Stimulated activated CD8-positive, alpha-beta memory T cell treated with anti-CD3 and anti-CD28 coated beads, Interleukin-15, amount 100 ng/mL, for 48 hours (primary cell): ENCODE measurements at regions not wholly inside any gene's neighbourhood (a gene's known extent, or its start where the extent isn't known, plus 50 kb on each side); places are given as distances from the start of the nearest gene placed in this dataset.
A peak's percentile ranks its signal among the peaks of the same experiment; 100 is the strongest.

Source experiments
- DNase-seq, 2 donors: peaks; one replicate each; pipeline ENCODE4 v3.0.0-alpha.2; 2020; ENCODE audit warnings: low read depth in 2 of 2

DNA sequence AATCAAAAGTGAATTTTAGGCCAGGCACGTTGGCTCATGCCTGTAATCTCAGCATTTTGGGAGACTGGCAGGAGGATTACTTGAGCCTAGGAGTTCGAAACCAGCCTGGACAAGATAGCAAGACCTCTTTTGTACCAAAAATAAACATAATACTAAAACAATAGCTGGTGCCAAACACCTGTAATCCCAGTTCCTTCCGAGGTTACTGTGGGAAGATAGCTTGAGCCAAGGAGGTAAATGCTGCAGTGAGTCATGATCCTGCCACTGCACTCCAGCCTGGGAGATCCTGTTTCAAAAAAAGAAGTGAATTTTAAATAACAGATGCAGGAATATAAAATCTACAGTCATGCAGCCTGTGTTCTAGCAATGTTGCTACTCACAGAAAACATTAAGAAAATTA lies 488.3 kb downstream of the PPARGC1A start:
- DNase-seq: no peak

DNA sequence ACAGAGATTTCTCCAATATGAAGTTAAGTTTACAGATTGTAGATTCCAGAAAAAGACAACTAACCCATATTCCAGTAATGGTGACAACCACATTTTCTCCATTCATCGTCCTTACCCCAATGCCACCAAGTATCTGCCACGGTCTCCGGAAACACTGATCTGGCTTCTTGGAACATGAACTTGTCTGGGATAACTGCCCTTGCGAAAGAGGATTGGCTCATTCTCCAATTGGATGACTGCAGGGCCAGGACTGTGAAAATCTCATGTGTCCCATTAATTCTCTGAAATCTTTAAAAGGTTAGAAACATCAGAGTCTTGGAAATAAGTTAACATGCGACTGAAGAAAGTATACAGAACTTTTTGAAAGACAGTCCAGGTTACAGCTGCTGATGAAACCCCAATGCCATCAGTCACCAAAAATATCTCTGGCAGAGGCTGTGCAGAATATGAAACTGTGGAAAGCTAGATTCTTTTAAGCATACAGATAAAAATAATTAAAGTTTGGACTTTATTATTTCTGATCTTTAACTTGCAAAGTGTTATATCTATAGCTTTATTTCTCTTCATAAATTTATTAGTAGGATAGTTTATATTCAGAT lies 496.9 kb downstream of the PPARGC1A start:
- DNase-seq: no peak

DNA sequence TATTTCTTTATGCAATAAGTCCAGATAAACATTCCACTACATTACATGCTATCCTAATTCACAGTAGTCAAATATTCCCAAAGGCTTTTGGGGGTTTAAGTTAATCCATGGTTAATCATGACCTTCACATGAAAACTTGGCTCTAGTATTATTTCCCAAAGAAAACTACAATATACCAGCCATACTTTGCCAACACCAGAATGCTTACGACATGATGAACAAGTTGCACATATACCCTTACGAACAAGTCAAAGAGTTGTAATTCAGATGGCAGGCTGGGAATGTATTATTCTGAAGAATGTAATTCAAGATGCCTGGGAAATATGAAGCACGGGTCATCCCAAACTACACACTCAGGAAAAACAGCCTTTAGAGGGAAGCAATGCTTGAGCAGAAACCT lies 499.6 kb downstream of the PPARGC1A start:
- no peak for DNase-seq

DNA sequence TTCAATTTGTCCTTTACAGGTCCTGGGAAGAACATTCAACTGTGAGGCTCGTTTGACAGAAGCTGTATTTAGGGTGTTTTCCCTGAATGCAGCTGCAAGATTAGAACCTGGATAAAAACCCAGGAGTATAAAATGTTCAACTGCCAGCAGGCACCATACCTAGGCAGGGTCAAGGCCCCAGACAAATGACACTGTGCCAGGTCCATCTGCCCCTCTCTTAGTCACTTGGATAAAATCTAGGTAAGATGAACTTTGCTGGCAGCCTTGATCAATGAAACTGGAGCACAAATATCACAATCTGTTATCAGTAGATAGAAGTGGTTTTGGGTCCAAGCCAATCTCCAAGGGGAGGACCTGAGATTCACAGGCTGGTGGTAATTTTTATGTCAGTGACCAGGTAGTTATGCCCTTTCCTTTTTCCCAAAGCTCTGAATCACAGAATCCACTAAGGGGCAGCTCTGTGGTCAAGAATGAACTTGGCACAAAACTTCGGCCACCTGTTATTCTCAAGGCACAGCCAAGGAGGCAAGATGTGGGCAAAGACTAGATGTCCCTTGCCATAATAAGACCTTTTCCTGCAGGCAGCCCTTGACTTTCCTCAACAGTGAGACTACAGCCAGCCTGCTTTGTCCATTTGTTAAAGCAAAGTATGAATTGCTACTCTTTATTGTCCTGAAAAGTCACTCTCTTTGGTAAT lies 501.0 kb downstream of the PPARGC1A start:
- no peak for DNase-seq

DNA sequence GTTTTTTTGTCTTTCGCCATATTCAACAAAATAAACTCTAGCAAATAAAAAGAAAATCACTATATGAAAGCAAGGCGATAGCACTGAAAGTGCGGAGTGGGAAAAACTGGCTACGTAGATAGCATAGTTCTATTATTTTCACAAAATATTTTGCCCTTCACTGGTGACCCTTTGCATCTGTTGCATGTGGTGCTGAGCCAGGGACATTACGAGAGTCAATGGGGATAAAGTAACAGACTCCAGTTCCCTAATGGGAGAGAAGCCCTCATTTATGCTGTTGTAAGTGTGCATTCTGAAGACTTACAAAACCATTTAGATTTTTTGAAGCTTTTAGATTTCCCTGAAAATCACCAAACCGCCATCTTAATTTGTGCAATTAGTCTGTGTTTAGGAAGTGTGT lies 501.6 kb downstream of the PPARGC1A start:
- DNase-seq: no peak

DNA sequence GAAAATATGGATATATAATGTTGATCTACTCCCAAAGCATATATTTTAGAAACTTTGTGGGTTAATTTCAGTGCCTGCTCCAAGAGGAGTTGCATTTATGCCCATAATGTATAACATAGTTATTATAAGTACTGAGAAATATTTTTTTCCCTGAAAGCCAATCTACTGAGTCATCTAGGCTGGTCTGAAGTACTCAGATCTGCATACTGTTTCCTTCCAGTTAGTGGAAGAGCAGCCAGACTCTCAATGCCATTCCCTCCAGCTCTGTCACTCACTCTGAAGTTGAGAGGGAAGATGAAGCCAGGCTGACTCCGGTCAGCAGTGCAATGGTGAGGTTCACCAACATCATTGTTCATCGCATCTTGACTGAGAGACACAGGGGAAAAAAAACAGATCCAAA lies 505.1 kb downstream of the PPARGC1A start:
- DNase-seq: no peak

DNA sequence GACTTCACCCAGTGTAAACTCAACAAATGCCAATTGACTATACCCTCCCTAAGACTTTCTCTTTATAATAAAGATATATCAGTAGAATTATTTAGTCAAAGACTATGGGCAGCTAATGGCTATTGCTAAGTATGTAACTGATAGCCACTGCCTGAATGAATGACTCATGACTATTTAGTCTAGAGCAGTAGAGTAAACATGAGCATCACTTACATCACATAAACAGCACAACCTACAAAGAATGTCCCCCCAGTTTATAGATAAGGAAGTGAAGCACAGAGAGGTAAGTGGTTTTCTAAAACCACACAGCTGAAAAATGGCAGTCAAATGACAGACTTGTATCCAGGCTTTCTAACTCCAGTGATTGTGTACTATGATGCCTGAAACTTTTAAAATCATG lies 507.0 kb downstream of the PPARGC1A start:
- DNase-seq: no peak

DNA sequence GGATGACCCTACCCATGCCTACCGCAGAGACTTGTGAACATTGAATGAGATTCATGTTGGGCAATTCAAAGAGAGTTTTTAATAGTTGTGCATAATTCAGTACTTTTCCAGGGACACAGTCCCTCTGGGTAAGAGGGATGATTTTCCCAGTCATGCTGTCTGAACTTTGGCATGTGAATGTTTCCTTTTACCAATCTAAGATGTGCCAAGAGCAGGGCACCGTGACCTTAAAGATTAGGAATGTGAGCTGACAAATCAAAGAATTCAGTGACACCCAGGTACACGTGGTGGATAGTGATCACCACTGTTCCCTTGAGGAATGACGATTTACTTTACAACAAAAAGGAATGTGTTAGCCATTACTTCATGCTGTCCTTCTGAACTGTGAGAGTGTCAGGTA lies 515.6 kb downstream of the PPARGC1A start:
- no peak for DNase-seq

DNA sequence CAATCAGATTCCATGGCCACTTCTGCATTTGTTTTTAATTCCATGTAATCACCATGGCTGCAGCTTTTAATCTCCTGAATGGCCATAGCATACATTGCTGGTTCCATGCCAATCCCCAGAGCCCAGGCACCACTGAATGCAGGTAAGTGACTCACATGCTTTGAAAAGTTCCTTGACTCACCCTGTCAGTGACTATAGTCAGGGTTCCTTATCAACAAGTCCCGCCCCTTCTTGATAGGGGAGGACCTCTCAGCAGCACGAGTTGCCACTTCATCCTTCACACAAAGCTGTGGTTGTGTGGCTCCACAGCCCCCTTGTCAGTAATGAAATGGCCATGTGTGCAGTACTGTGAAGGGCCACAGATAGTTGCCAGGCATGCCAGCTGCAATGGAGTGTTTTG lies 516.6 kb downstream of the PPARGC1A start:
- DNase-seq: peak in 1 of 2 donors; percentile 4

DNA sequence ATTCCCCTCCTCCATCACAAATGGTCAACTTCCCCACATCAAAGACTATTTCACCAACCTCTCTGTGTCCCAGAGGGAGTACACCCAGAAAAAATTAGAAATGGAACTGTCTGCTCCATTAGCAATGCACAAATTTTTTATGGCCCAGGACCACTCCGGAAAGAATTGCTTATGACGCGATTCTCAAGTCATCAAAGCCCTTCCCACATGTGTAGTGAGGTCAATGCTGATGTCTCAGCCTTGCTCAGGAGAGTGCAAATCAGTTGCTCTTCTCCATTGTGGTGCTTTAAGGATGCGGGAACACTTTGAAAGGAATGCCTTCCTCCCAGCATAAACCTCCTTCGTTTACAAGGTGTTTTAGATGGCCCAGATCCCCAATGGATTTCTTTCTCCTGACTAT lies 518.3 kb downstream of the PPARGC1A start:
- DNase-seq: no peak

DNA sequence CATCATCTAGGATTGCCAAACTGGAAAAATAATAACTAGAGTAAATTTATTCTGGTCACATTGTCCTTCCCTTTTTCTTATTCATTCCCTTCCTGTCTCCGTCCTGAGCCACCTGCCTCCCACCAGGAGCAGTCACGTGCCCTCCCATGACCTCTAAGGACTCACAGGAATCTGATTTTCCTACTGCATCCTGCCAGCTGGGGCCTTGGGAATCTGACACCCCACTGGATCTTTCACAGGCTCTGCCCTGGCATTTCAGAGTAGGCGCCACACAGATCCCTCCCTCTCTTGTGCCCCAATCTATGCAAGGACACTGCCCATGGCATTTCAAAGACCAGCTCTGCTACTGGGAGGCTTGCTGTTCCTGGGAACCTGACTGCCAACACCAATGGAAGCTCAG lies 520.5 kb downstream of the PPARGC1A start:
- no peak for DNase-seq

DNA sequence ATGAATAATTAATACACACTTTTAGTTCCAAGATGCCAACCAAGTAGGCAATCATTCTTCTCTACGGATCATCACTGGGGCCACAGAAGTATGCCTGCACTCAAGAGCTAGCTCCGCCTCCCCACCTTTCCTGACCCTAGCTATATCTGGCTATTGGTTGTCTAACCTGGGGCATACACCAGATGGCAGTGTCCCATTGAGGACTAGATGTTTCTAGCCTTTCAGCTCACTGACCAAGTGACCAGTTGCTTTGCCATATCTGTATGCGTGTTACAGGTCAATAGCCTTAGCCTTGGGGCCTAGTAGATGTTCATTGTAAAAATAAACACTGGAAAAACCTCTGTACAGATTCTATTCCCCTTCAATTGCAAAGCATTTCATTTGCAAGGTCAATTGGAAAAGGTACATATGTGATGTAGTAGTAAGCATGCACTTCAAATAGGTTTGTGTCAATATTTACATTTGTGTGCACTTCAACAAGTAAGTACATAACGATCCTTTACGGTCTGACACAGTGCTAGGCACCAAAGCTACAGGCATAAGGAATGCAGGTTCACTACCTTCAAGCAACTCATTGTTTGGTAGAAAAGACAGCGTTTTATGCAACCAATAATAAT lies 521.7 kb downstream of the PPARGC1A start:
- DNase-seq: no peak

DNA sequence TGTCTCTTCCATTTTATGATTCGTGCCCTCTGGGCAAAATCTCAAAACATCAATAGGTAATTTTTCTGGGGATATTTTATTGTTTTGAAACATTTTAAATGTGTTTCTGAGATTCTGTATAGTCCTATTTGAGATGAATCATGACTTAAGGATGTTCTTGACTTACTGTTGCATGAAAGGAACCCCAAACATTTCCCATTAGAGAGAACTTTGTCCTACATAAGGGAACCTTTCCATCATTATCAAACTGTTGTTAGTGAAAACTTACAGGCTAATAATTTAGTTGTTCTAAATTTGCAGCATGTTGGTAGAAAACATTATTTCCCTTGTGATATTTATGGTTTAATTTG lies 523.3 kb downstream of the PPARGC1A start:
- no peak for DNase-seq

DNA sequence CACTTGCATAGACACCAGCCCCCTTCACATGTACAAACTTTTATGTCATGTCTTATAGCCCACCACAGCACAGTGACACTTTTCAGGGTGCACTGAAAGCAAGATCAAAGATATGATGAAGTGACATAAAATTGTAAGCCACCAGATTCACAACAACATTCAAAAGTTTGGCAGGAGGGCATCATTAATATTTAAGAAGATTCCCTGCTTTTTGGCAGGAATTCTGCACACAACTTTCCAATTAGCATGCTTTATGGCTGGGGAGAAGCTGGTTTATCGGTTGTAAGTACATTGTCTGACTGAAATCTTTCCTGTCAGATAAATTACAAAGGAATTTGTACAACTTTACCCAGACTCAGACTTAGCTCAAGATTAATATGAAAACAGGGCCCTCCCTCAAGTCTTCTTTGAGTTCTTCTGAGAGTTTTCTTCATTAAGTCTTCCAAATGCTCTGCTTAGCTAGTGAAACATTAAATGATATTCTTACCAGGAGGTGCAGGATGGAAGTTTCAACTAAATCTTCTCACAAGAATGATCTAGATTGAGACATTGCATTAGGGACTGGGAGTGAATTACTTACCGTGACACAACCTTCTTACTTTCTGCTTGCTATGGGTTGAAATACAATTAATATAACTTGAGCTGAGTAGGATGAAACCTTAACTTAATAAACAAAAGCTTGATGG lies 523.8 kb downstream of the PPARGC1A start:
- DNase-seq: no peak

DNA sequence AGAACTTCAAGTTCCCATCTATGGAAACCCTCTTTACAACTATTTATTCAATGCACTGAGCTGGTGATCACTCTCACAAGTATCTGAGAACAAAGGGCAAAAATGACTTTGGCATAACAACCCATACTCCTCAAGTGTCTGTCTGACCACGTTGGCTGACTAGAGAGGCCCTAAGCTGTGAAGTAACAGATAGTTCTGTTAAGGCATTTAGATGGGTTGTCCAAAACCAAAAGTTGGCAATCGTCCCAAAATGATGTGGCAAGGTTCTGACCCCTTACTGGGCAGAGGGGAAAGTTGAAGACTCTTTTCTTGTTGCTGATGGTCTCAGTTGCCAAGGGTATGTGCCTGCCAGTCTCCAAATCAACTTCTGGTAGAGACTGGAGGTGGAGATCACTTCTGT lies 524.8 kb downstream of the PPARGC1A start:
- DNase-seq: no peak

DNA sequence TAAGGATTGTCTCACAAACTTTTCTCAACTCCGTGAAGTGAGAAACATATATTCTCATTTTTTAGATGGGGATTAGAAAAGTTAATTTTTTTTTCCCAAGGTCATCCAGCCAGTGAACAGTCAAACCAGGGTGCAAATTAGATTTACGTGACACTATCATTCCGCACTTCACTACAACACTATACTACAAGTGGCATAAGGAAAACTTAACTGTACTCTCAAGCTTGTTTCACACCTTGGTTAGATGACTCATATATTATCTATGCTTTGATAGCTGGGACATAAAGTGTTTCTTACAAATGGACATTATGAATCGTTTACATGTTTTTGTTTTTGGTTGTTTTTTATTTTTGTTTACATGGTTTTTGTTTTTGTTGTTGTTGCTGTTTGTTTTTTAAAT lies 525.7 kb downstream of the PPARGC1A start:
- DNase-seq: no peak

DNA sequence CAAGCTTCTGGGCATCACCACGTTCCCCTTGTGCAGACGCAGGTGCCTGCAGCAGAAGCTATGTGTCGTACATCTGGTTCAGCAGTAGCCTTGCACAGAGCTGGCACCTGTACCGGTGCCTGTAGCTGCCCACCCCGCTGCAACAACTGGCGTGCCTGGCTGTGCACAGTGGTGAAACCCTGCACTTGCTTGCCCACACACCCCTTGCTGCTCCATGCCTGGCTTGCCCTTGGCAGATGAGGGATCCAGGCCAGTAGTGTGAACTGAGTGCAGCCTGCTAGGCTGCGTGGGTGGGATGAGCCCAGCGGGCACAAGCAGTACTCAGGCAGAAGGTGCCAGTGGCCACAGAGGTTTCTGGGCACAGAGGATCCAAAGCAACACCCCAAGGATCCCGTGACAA lies 528.4 kb downstream of the PPARGC1A start:
- no peak for DNase-seq

DNA sequence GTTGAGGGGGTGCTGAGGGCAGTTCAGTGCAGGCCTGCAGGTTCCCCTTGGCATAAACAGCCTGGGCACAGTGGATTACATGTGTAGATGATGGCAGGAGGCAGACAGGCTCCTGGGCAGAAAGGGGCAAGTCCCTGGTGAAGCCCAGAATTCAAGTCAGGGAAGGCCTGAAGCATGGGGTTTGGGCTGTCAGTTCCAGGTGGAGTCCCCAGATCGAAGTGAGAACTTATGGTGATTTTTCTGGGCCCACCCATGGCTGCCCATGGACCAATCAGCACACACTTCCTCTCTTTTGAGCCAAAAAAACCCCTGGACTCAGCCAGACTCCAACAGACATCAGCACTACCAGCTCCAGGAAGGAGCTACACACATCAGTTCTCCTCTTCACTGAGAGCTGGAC lies 529.1 kb downstream of the PPARGC1A start:
- DNase-seq: no peak

DNA sequence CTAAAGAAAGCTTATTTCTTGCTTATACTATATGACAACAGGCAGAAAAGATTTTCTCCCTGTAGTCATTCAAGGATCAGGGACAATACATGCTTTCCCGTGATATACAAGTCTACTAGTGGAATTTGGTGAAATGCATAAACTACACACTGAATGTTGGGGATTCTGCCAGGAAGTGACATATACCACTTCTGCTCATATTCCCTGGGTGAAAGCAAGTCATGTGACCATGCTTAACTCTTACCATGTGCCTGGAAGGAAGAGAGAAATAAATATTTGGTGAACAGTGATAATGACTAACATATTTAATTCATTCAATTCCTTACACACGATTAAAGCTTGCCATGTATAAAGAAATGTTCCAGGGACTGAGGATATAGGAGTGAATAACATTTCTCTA lies 534.6 kb downstream of the PPARGC1A start:
- no peak for DNase-seq

DNA sequence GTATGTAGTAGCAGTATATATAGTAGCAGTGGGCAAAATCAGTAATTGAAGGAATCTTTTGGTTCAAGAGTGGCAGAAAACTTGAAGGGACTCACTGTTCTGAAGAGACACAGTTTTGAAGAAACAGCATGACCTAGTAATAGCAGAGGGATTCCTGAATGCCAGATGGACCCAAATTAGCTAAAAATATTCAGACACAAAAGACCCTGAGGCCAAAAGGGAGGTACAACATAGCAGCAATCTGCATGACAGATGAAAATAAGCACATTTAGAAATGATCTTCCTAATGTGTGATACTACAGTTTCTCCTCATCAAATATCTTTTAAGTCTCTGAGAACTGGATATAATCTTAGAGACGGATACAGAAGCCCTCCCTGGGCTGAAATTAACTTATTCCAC lies 536.6 kb downstream of the PPARGC1A start:
- no peak for DNase-seq

DNA sequence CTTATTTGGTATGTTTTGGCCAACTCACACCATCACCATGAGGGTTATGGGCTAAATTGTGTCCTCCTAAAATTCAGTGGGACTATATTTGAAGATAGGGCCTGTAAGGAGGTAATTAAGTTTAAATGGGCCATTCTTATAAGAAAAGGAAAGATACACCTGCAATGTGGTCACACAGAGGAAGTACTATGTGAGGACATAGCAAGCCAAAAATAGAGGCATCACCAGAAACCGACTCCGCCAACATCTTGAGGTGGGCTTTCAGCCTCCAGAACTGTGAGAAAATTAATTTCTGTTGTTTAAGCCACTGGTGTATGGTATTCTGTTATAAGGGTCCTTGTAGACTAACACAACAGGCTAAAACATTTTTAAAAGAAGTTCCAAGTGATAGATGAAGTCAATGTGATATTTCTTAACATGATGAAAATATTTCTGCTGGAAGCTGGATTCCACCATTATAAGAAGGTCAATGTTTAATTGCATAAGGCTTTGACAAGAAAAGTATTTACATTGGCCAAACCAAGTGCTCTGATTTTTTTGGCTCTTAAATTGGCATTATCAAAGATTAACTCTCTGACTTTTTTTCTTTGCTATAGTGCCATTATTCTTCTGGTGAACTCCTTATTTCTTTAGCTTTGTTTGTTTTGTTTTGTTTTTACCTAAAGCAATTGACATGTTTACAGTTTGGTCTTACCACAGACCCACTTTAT lies 540.9 kb downstream of the PPARGC1A start:
- no peak for DNase-seq

DNA sequence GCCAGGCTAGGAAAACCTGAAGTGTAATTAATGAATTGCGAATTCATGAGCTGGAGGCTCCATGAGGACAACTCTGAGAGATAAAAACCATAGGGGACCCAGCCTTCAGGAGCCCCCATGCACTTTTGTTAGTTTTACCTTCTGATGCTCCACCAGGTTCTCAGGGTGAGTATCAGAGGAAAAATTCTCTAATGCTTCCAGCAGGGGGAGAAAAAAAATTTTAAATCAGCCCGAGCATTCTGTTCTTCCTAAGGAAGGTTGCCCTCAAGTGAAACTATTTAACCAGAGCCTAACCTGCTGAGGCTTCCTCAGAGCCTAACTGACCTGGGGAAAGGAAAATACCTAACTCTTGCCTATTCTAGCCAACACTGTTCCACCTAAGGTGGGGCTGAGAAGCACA lies 552.6 kb downstream of the PPARGC1A start:
- DNase-seq: no peak
